ENCODE measurements at regions not wholly inside any gene's neighbourhood (a gene's known extent, or its start where the extent isn't known, plus 50 kb on each side); places are given as distances from the start of the nearest gene placed in this dataset.
"Not testable (repeated sequence)": the region's sequence is repeated elsewhere in the genome, so short reads cannot be mapped to it uniquely, and the experiment has no call there.

GRCh38 chr9:81811688-81812087, 116.5 kb upstream of the SPATA31D4 start:
- not testable (repeated sequence) for DNase-seq (ENCODE audit: low read depth in 2 of 2)

- peak in 1 of 2 donors; percentile 5 for DNase-seq (ENCODE audit: low read depth in 2 of 2)
Observed at GRCh38 chr9:81814401-81814793, 113.8 kb upstream of the SPATA31D4 start.

DNA sequence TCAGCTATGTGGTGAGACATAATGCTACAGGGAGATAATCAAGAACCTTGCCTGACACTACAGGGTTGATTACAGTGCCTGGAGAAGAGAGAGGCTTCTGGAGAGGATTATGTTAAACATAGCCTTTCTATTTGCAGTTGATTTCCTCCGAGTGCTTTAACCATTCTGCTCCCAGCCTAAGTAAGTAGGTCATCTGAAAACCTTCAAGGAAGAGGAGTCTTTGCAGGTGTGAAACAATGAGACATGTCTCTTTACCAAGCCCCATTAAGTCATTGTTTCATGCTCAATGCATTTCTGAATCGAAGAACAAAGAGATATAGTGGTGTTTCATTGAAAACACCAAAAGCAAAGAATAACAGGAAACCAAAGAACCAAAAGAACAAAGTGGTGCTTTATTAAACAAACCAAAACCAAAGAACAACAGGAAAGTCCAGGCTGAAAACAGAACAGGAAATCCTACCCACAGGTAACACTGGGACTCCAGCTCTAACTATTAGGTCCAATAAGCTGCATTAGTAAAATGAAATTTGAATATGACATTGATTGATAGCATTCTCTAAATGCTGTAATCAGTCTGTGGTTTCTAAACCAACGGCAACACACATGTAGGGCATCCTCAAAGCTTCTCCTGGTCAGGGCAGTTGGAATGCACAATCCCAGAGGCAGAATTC, 113.3 kb upstream of the SPATA31D4 start:
- peak; percentile 54 to 78 for DNase-seq (ENCODE audit: low read depth in 2 of 2)

DNA sequence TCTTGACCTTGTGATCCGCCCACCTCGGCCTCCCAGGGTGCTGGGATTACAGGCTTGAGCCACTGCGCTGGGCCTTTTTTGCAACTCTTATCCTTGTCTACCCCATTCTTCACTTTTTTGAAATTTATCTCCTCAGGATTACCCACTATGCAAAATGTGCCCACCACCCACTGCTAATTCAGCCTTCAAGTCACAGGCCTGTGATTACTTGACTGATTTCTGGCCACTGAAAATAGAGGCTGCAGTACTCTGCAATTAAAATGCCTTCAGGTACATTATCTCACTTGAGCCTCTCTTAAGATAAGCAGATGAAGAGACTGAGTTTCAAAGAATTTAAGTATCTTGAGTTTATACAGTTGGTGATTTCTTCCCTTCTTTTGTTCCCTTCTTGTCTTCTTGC, 112.4 kb upstream of the SPATA31D4 start:
- no peak for DNase-seq (ENCODE audit: low read depth in 2 of 2)

DNA sequence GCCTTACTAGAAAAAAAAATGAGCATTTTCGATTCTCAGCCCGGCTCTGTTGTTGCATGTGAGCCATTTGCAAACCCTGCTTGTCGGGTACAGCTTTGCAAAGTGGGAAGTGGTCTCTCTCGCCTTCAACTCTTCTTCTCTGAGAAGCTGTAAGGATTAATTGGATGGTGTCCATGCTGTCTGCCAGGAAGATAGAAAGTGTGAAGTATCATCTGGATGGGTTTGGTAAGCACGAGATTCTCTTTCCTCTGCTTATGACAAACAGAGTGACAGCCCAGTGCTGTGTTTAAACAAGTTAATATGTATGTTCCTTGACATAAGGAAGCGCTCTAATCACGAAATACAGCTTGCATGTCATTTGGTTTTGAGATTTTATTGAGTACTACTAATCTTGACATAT, 109.1 kb upstream of the SPATA31D4 start:
- DNase-seq (ENCODE audit: low read depth in 2 of 2) = no peak

DNA sequence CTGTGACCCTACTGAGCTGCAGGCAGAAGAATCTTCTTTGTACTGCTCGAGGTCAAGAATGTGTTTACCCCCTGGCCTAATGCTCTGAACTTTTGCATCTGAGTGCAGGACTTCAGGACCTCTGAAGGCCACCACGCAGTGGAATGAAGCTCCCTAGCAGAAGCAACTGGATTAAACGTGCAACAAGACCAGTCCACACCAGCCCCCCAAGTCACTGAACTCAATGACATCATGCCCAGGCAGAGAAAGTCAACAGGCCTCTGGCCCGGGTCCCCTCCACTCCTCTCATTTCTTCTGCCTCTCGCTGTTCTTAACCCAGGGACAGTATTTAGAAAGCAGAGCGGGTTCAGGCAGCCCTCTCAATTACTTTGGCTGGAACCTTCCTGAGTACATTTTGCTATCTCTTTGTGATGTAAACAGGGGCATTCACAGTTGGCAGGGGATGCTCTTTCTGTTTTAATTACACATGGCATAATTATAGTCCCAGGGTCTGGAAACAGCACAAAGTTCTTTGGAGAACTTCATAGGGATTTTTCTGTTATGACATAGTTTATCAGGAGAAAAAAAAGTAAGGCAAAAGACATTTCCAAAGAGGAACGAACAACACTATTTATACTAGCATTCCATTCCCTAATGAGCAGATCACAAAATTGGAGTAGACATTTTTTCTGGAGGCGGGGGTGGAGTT, 108.2 kb upstream of the SPATA31D4 start:
- no peak for DNase-seq (ENCODE audit: low read depth in 2 of 2)

DNA sequence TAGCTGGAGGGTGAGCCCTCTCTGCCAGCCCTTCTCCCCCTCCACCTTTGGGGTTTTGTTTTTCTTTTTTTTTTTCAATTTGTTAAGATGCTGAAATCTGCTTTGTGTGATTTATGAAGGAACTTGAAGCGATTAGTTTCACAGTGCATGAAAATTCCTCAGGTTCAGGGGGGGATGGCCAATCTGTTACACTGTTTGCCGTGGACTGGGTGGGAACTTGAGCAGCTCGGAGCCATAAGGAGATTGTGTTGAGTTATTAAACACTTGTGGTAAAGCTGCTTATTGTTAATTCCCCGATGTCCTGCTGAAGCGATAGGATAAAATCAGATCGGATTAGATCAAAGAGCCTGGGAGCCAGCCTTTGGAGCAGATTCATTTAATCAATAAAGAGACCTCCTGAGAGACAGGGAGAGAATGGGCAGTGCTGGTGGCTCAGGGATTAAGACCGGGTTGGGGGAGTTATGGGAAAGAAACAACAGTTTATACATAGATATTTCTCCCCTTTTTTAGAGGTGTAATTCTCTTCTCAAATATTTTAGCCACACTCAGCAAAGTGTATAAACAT, 105.8 kb upstream of the SPATA31D4 start:
- DNase-seq (ENCODE audit: low read depth in 2 of 2) = no peak

DNA sequence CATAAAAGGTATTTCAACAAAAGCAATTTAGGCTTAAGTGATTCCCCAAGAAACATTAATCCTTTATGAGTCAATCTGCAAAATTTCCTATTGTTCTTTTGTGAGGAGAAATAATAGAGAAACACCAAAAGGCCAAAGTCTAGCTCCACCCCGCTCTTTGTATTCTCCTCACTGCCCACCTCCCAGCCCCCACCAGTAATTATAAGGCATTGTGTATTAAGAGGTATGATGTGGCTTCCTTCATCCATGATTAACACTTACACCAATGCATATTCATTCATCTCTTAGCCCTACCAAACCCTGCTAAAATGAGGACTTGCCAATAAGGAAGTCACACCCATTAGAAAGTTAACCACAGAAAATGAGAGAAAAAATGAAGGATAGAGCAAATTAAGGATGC, 105.3 kb upstream of the SPATA31D4 start:
- DNase-seq (ENCODE audit: low read depth in 2 of 2) = peak in 1 of 2 donors; percentile 63

DNA sequence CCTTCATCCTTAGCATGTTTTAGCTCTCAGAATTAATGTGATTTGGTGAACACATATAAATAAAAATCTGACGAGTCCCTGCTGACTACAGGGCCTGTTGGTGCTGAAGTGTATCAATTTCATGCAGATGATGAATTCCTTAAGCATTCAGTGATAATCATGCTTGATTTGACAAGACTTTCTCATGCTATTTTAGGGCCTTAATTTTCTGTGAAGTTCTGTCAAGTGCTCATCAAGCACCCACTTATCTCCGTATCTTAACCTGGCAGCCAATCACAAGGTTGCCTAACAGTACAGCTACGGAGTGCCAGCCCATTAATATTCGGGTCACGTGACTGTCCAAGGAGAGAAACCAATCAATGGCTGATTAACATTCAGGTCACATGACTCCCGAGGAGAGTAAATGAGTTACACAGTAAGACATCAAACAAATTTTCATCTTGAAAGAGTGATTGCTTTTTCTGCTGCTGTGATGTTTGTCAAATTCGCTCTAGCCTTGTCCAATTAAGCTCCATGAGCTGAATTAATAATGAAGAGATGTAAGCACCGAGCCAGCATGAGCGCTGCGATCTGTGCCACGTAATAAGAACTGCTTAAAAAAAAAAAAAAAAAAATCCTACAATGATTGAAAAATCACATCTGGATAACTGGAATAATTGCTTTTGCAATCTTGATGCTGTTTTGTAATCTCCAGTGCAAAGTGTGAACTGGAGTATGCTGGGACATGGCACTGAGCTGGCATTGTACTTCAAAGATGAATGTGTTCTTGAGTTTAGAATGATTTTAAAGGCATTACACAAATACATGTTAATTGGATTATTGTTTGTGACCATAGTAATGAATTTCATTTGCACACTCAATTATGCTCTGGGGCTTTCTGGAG, 104.3 kb upstream of the SPATA31D4 start:
- DNase-seq (ENCODE audit: low read depth in 2 of 2) = no peak

DNA sequence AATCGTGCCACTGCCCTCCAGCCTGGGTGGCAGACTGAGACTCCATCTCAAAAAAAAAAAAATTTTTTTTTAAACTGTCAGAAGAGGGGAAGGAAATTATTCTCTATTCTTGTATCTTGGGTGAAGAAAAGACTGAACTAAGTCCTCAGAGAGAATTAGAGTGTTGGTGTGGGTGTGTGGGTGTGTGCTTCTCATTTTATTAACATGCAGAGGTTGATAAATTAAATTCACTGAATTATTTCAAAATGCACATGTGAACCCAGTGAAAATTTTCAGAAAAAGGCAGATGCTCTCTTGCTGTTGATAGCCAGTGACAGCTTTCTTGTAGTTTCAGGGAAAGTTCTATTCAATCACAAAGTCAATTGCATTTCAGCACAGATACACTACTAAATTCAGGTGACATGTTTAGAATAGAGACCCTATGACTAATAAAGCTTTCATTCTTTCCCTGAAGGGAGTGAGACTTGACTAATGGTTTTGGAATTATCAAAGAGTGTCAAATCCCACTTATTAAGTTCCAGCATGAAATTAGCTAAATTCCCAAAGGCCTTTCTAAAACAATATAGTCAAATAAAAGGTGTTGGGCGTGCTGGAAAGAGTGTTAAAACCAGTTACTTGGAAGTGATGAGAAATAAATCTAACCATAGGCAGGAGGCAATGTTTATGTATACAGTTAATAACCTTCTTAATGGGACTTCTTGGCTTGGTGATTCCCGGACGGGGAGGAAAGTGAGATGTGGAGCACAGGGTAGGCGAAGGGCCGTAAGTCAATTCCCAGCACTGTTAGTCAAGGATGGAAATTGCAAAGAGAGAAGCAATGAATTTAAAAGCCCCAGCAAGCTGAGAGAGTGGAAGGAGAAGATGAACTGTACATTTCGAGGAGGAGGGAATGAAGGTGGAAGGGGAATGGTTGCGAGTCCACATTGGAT, 103.2 kb upstream of the SPATA31D4 start:
- no peak for DNase-seq (ENCODE audit: low read depth in 2 of 2)

- no peak for DNase-seq (ENCODE audit: low read depth in 2 of 2)
Observed at GRCh38 chr9:81825846-81826516, 102.2 kb upstream of the SPATA31D4 start.

GRCh38 chr9:81826517-81826906, 101.7 kb upstream of the SPATA31D4 start:
- DNase-seq (ENCODE audit: low read depth in 2 of 2) = no peak

- DNase-seq (ENCODE audit: low read depth in 2 of 2) = no peak
Observed at GRCh38 chr9:81827616-81828296, 100.5 kb upstream of the SPATA31D4 start.

DNA sequence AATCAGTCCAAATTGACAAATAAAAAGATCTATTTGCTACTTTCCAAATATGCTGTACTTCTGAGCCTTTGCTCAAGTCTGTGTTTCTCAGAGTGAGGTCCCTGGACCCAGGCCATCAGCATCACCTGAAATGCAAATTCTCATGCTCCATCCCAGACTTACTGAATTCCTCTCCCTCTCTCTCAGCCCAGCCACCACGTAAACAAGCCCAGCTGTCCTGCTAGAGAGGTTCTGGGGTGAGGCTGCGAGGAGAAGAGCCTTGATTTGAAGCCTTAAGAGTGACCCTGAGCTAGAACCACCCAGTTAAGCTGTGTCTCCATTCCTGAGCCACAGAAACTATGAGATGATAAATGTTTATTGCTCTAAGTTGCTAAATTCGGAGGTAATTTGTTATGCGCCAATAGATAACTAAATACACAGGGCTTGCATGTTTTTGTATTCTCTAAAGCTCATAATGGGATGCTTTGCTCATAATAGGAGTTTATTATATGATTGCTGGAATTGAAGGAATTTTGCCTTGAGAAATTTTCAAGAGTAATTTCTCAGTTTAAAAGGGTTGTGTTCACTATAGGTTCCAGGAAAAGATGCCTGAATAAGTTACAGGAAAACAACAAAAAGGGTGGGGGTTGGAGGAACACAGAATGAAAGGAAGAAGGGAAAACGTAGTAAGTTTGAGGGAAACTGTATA, 98.9 kb upstream of the SPATA31D4 start:
- no peak for DNase-seq (ENCODE audit: low read depth in 2 of 2)

DNA sequence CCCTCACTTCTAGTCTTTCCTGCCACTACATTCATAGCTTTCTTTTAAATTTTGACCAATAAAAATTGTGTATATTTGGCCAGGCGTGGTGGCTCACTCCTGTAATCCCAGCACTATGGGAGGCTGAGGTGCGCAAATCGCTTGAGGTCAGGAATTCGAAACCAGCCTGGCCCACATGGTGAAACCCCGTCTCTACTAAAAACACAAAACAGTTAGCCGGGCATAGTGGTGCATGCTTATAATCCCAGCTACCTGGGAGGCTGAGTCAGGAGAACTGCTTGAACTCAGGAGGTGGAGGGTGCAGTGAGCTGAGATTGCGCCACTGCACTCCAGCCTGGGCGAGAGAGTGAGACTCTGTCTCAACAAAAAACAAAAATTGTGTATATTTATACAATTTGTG, 97.8 kb upstream of the SPATA31D4 start:
- DNase-seq (ENCODE audit: low read depth in 2 of 2) = not testable (repeated sequence)

DNA sequence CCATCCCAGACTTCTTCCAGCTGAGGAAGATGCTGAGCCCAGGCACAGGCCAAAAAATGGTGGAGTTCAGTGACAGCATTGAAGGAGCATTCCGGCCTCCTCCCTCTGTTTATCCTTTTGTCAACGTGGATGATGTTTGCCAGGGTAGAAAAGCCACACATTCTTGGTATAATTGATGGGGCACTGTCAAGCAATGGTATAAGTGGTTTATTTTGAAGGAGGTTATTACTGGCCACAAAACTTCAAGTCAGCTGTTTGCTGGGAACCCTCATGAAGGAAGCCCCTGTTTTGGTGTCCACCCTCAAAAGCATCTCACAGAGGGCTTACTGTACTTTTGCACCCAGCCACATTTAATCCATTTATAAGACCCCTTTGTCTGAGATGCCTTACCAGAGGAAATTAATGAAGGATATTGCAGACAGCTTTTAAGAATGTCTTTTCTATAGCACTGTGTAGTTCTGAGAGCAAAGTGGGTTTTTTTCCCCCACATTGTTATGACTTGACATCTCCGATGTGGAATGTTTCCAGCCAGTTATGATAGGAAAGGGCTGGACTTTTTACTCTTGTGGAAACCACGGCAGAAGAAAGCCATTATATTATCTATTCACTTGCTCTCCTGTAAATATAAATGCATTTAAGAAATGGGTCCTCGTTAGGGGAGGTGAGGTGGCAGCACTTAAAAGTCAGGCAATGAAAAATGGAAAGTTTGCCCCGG, 95.5 kb upstream of the SPATA31D4 start:
- DNase-seq (ENCODE audit: low read depth in 2 of 2) = no peak

GRCh38 chr9:81833563-81834345, 94.5 kb upstream of the SPATA31D4 start:
- peak in 1 of 2 donors; percentile 63 for DNase-seq (ENCODE audit: low read depth in 2 of 2)

DNA sequence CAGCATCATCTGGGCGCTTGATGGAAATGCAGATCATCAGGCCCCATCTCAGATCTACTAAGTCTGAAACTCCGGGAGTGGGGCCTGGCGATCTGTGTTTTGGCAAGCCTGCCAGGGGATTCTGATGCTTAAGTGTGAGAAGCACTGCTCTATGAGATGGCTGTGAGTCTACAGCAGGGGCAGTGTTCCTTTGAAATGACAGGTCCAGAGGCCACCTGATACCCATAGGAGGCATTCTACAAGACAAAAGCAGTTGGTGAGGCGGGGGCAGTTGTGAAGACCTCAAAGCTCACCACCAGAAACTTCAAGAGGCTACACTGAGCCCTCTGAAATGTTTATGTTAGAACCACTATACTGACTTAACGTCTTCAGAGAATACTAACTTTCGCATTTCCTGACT, 86.9 kb upstream of the SPATA31D4 start:
- no peak for DNase-seq (ENCODE audit: low read depth in 2 of 2)
